NCI-H1105 (cell line): ENCODE measurements at regions not wholly inside any gene's neighbourhood (a gene's known extent, or its start where the extent isn't known, plus 50 kb on each side); places are given as distances from the start of the nearest gene placed in this dataset.

Experiments used
- DNase-seq: peaks from one replicate; lab custom pipeline; 2025; lab: John Stamatoyannopoulos, UW

- no peak for DNase-seq
Measured at GRCh38 chr11:112539741-112540140, 279.1 kb upstream of the PLET1 start.

DNA sequence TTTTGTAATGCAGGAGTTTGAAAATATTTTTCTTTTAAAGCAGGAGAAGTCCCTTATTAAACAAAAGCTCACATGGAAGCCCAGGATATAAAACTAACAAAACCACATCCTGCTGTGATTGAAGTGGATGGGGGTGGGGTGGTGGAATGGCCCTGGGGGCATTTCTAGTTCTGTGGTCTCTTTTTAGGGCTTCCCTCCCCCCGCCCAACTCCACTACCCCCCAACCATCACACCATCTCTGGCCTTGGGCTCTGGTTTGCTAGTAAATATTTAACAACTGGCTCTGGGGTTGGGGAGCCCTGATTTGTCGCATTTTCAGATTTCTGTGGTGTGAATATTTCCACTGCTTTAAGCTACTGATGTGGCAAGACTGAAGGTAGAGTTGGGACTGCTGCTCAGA, 279.6 kb upstream of the PLET1 start:
- no peak for DNase-seq

DNA sequence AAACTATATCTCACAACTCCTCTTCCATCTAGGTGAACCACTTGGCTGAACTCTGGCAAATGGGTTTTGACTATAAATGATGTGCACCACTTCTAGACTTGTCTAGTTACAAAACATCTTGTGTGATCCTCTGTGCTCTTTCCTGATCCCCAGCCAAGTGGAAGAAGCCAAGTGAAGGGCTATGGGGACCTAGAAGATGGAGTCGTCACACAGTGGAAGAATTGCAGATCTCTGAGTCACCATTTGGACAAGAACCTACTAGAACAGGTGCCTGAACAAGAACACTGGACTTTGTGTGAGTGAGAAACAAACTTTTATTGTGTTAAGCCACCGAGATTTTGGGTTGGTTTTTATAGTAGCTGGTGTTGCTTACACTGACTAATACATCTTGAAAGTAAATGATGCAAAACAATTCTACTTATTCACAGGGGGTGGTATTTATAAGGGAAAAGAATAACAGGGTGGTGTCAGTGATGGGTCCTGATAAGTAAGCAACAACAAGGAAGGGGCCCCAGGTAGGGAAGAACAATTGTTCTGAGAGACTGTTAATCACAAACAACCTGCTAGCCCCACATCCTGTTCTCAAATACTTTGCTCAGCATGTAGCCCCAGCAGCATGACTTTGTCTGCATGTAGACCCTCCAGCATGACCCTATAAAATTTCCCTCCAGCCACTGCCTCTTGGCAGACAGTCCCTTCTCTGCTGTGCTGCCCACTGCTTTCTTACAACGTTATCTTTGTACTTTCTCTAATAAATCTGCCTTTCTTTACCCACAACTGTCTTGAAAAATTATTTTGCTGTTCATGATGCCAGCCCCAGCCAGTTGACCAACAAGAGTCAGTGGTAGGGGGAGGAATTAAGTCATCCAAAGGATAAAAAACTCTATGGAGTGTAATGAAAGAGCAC, 280.7 kb upstream of the PLET1 start:
- no peak for DNase-seq

DNA sequence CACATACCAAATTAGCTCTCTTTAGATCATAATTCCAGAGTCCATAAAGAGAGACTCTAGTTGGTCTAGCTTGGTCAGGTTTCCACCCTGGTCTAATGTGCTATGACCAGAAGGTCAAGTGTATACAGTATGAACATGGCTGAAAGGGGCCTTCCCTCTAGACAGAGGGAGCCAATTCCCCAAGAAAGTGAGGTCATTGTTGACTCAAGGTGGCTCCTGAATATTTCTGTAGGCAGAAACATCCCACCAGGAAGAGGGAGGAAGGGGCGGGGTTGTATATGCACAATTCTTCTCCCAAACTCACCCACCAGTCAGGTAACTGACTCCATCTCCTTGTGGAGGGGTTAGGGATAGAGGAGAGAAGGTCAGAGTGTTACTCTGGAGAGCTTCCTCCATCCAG, 281.8 kb upstream of the PLET1 start:
- no peak for DNase-seq

- DNase-seq, result no peak
Measured at GRCh38 chr11:112543390-112543789, 282.7 kb upstream of the PLET1 start.

DNA sequence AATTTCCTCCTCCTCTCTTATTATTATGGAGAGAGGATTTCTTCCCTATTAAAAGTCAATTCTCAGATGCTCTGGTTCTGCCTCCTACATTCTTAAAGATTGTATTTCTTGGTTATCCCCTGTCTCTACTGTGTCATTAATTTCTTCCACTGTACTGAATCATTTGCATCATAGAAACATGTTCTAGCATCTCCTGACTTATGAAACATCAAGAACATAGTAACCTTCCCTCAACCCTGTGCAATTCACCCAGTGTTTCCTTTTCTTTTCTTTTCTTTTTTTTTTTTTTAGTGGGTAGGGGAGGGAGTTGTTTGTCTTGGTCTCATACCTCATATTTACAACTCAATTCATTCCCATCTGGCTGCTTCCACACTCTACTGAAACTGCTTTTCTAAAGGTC, 288.0 kb upstream of the PLET1 start:
- DNase-seq, result no peak

GRCh38 chr11:112553205-112553731, 292.6 kb upstream of the PLET1 start:
- DNase-seq, result no peak

GRCh38 chr11:112554586-112554985, 293.9 kb upstream of the PLET1 start:
- no peak for DNase-seq

- DNase-seq, result peak; percentile 10
Measured at GRCh38 chr11:112555491-112556364, 295.1 kb upstream of the PLET1 start.

GRCh38 chr11:112558691-112559090, 298.0 kb upstream of the PLET1 start:
- no peak for DNase-seq

DNA sequence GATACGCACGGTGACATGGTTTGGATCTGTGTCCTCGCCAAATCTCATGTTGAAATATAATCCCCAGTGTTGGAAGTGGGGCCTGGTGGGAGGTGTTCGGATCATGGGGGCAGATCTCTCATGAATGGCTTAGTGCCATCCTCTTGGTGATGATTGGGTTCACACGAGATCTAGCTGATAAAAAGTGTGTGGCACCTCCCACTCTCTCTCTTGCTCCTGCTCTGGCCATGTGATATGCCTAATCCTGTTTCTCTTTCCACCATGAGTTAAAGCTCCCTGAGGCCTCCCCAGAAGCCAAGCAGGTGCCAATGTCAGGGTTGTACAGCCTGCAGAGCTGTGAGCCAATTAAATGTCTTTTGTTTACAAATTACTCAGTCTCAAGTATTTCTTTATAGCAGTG, 303.1 kb upstream of the PLET1 start:
- no peak for DNase-seq

DNA sequence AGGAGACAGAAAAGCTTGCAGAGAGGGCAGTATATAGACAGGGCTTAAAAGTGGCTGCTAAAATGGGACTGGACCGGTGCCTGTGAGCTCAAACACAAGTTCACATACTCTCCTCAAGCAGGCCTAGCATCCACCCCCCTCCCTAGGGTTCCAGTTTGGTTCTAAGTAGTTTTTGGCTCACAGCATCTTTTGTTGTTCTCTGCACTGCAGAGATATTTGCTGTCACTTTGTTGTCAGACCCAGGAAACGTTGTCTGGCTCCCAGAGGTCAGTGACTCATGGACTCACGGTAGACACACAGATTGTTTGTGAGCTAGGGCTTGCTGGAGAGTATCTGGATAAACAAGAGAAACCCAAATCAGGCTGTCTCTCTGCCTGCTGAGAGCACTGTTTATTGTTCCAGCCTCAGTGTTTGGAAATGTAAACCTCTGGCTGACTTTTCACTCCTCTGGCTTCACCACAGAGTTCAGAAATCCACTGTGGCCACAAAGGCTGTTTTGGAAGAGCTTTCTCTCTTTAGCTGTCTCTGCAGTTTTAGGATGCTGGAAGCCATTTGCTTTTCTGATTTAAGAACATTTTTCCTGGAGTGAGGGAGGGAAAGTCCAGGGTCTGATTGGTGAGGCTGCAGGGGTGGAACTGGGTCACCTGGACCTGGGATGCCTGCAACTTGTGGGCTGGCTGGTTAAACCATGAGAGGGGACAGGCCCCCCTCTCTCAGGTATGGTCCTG, 303.7 kb upstream of the PLET1 start:
- DNase-seq, result no peak

DNA sequence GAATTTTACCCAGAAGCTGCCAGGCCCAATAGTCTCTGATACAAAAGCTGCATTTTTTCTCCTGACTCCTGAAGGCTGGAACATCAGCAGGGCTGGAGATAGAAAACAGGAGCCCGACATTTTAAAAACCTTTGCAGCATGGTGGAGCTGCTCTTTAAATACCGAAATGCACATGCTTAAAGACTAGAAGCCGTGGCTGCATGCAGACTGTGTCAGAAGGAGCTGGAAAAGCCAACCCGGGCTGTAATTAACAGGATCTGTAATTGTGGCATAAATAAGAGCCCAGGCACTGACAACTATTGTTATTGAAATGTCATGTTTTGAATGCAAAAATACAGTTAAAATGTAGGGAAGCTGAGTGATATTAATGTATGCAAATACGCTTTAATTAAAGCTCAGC, 304.9 kb upstream of the PLET1 start:
- DNase-seq, result no peak

- DNase-seq, result no peak
Measured at GRCh38 chr11:112566124-112566523, 305.5 kb upstream of the PLET1 start.

DNA sequence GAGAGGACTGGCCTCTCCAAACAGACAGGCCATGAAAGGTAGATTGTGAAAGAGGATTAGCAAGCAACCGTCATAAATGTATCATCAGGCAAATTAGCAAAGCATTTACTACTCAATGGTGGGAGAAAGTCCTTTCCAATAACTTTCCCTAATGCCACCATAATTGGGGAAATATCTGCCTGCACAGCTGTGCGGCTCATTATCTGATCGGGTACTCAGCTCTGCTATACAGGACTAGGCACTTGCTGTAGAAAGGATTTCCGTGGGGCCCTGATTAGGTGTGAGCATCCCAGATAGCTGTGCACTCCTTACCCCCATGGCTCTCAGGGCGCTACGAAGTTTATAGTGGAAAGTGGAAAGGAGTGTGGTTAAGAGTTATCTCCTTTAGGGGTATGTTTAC, 309.7 kb upstream of the PLET1 start:
- DNase-seq, result no peak

DNA sequence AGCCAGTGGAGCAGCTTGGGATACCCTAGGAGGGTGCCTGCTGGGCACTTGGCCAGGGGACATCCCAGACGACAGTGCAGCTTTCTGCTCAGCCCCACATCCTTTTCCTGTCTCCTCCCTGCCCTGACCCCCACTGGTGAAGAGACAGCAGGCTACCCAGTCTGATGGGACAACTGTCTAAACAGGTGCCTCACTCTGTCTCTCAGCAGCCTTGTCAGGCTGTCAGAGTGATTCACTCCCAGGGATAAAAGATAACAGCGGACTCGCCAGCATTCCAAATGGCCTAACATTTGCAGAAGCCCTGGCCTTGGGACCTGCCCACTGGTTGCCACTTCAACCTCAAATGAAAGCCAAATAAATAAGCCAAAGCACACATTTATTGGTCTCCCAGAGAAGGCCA, 318.6 kb upstream of the PLET1 start:
- no peak for DNase-seq

- DNase-seq, result no peak
Measured at GRCh38 chr11:112580864-112581263, 320.2 kb upstream of the PLET1 start.

- no peak for DNase-seq
Measured at GRCh38 chr11:112581747-112582146, 321.1 kb upstream of the PLET1 start.

- no peak for DNase-seq
Measured at GRCh38 chr11:112582366-112582765, 321.7 kb upstream of the PLET1 start.

DNA sequence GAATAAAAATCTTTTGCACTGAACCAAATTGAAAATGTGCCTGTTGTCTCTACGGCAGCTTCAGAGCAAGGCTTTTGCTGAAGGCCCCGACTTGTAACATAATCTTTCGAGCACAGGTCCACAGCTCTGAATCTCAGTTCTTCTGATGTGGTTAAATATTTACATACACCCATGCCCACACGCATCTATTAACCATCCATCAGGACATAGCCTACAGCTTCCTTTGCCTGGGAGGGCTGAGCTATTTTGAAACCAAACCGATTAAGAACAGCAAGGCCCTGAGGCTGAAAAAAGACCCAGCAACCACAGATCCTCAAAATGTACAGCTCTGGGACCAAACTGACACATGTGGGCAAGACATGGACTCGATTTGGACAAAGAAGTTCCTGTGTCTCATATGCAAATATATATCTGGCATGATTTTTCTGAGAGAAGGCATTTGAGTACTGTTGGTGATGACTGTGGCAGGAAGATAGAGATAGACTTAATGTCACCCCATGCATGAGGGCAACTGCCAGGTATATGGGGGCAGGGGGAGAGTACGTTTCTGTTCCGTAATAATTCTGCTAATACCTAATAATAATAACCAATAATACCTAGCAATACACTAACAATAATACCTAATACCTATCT, 322.7 kb upstream of the PLET1 start:
- no peak for DNase-seq

- peak; percentile 12 for DNase-seq
Measured at GRCh38 chr11:112584672-112585071, 324.0 kb upstream of the PLET1 start.

DNA sequence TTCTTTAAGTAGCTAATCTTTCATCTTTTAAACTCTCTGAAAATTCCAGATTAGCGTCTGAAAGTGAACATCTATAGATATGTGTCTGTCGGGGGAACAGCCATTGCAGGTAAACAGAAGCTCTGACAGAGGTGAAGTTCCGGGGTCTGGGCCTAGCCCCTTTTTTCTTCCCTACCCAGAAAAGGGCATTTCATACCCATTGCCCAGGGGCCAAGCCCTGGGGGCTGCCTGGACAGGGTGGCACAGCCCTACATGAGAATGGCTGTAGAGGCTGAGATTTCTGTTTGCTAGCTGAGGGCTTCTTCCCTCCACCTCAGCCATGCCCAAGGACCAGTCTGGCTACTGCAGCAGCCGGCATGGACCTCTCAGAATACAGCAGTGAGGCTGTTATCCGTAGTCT, 327.0 kb upstream of the PLET1 start:
- no peak for DNase-seq
